Middle frontal gyrus (tissue), 1 donor: ENCODE measurements at regions not wholly inside any gene's neighbourhood (a gene's known extent, or its start where the extent isn't known, plus 50 kb on each side); places are given as distances from the start of the nearest gene placed in this dataset.

Source experiments
- DNase-seq: peaks from one replicate; pipeline ENCODE4 v3.0.0-alpha.2; 2015; ENCODE audit warnings: low spot score; ENCODE audit errors: extremely low spot score

GRCh38 chr11:116643521-116643920 lies 129.3 kb downstream of the BUD13 start:
- no peak for DNase-seq

GRCh38 chr11:116642902-116643301 lies 129.9 kb downstream of the BUD13 start:
- no peak for DNase-seq

- no peak for DNase-seq
Observed at GRCh38 chr11:116642481-116642880, 130.3 kb downstream of the BUD13 start.

GRCh38 chr11:116641561-116642045 lies 131.2 kb downstream of the BUD13 start:
- no peak for DNase-seq

- no peak for DNase-seq
Observed at GRCh38 chr11:116640641-116641402, 132.0 kb downstream of the BUD13 start.

GRCh38 chr11:116638463-116638862 lies 134.3 kb downstream of the BUD13 start:
- no peak for DNase-seq

- DNase-seq, result no peak
Observed at GRCh38 chr11:116637766-116638165, 135.0 kb downstream of the BUD13 start.

- DNase-seq, result no peak
Observed at GRCh38 chr11:116636341-116636929, 136.4 kb downstream of the BUD13 start.

GRCh38 chr11:116631201-116631600 lies 141.6 kb downstream of the BUD13 start:
- DNase-seq, result no peak

GRCh38 chr11:116618461-116618860 lies 154.3 kb downstream of the BUD13 start:
- DNase-seq, result no peak

GRCh38 chr11:116615211-116615865 lies 157.4 kb downstream of the BUD13 start:
- DNase-seq, result no peak

GRCh38 chr11:116614306-116615210 lies 158.2 kb downstream of the BUD13 start:
- DNase-seq, result no peak

- DNase-seq, result no peak
Observed at GRCh38 chr11:116613206-116613875, 159.4 kb downstream of the BUD13 start.

- no peak for DNase-seq
Observed at GRCh38 chr11:116611998-116612620, 160.7 kb downstream of the BUD13 start.

GRCh38 chr11:116610190-116610589 lies 162.6 kb downstream of the BUD13 start:
- no peak for DNase-seq

GRCh38 chr11:116607027-116607426 lies 165.8 kb downstream of the BUD13 start:
- no peak for DNase-seq

- DNase-seq, result no peak
Observed at GRCh38 chr11:116605543-116606459, 167.0 kb downstream of the BUD13 start.

- no peak for DNase-seq
Observed at GRCh38 chr11:116603728-116604323, 169.0 kb downstream of the BUD13 start.

- DNase-seq, result no peak
Observed at GRCh38 chr11:116602637-116602942, 170.2 kb downstream of the BUD13 start.
